Activated naive CD4-positive, alpha-beta T cell treated with anti-CD3 and anti-CD28 coated beads, Interleukin-2, amount 50 U/mL, for 72 hours (primary cell): ENCODE measurements at regions not wholly inside any gene's neighbourhood (a gene's known extent, or its start where the extent isn't known, plus 50 kb on each side); places are given as distances from the start of the nearest gene placed in this dataset.
"Not testable (repeated sequence)": the region's sequence is repeated elsewhere in the genome, so short reads cannot be mapped to it uniquely, and the experiment has no call there.

Source experiments
- ATAC-seq, 2 donors: fragments of 150-1000 bp; cut with Tn5 transposase; 2 replicates each; pipeline ENCODE4 v1.10.0; 2021; ENCODE audit warnings: mild to moderate bottlenecking in 2 of 2, moderate library complexity in 2 of 2
- DNase-seq, 2 donors: peaks; one replicate each; pipeline ENCODE4 v3.0.0; 2021 to 2022; ENCODE audit warnings: low spot score in 2 of 2
- H3K27ac Mint-ChIP-seq, 2 donors: one replicate each; pipeline ENCODE4 v1.8.0; 2022; ENCODE audit warnings: mild to moderate bottlenecking in 2 of 2, mixed read lengths in 2 of 2
- H3K36me3 Mint-ChIP-seq, 2 donors: one replicate each; pipeline ENCODE4 v1.8.0; 2022; ENCODE audit warnings: mixed read lengths in 2 of 2
- H3K9me3 Mint-ChIP-seq, 2 donors: one replicate each; pipeline ENCODE4 v1.8.0; 2022; ENCODE audit warnings: mixed read lengths in 2 of 2

- H3K9me3 Mint-ChIP-seq, DNase-seq, H3K27ac Mint-ChIP-seq, ATAC-seq, H3K36me3 Mint-ChIP-seq: not testable (repeated sequence)
Measured at GRCh38 chrX:115840729-115841409, 279.9 kb downstream of the PLS3 start.

GRCh38 chrX:115850986-115851385, 290.0 kb downstream of the PLS3 start:
- H3K36me3 Mint-ChIP-seq, H3K27ac Mint-ChIP-seq, DNase-seq, H3K9me3 Mint-ChIP-seq, ATAC-seq: not testable (repeated sequence)

- not testable (repeated sequence) for H3K9me3 Mint-ChIP-seq, DNase-seq, H3K27ac Mint-ChIP-seq, ATAC-seq, H3K36me3 Mint-ChIP-seq
Measured at GRCh38 chrX:115853260-115853659, 292.3 kb downstream of the PLS3 start.

GRCh38 chrX:115881170-115881569, 289.4 kb upstream of the AGTR2 start:
- not testable (repeated sequence) for H3K27ac Mint-ChIP-seq, ATAC-seq, DNase-seq, H3K9me3 Mint-ChIP-seq, H3K36me3 Mint-ChIP-seq

GRCh38 chrX:115884121-115884520, 286.4 kb upstream of the AGTR2 start:
- not testable (repeated sequence) for H3K36me3 Mint-ChIP-seq, DNase-seq, ATAC-seq, H3K9me3 Mint-ChIP-seq, H3K27ac Mint-ChIP-seq

GRCh38 chrX:115888041-115888440, 282.5 kb upstream of the AGTR2 start:
- ATAC-seq, H3K9me3 Mint-ChIP-seq, H3K36me3 Mint-ChIP-seq, H3K27ac Mint-ChIP-seq, DNase-seq: not testable (repeated sequence)

GRCh38 chrX:115888519-115888918, 282.0 kb upstream of the AGTR2 start:
- not testable (repeated sequence) for DNase-seq, H3K9me3 Mint-ChIP-seq, H3K36me3 Mint-ChIP-seq, ATAC-seq, H3K27ac Mint-ChIP-seq

- H3K27ac Mint-ChIP-seq = no peak overlapping the region
- DNase-seq (no peak), ATAC-seq (no peak)
- no peaks in the 10 kb centered on the region for H3K36me3 Mint-ChIP-seq
- H3K9me3 Mint-ChIP-seq = no peaks in the 10 kb centered on the region
Measured at GRCh38 chrX:115889121-115889890, 281.2 kb upstream of the AGTR2 start.

- H3K27ac Mint-ChIP-seq = no peak overlapping the region
- no peaks in the 10 kb centered on the region for H3K36me3 Mint-ChIP-seq
- DNase-seq (no peak), ATAC-seq (no peak)
- H3K9me3 Mint-ChIP-seq = no peaks in the 10 kb centered on the region
Measured at GRCh38 chrX:115892056-115892708, 278.4 kb upstream of the AGTR2 start.

GRCh38 chrX:115892787-115893671, 277.5 kb upstream of the AGTR2 start:
- ATAC-seq (no peak), DNase-seq (no peak)
- H3K9me3 Mint-ChIP-seq = no peaks in the 10 kb centered on the region
- no peaks in the 10 kb centered on the region for H3K36me3 Mint-ChIP-seq
- H3K27ac Mint-ChIP-seq = no peak overlapping the region

- DNase-seq = no peak
Measured at GRCh38 chrX:115894087-115894486, 276.5 kb upstream of the AGTR2 start.

GRCh38 chrX:115895678-115896329, 274.7 kb upstream of the AGTR2 start:
- Mint-ChIP-seq H3K27ac (no peak overlapping the region), H3K9me3 (no peaks in the 10 kb centered on the region), H3K36me3 (no peaks in the 10 kb centered on the region)
- DNase-seq = no peak
- ATAC-seq = no peak

More at GRCh38 chrX:115894087-115894486, 276.5 kb upstream of the AGTR2 start:
- Mint-ChIP-seq H3K9me3 (no peaks in the 10 kb centered on the region), H3K27ac (no peak overlapping the region), H3K36me3 (no peaks in the 10 kb centered on the region)
- ATAC-seq = no peak

GRCh38 chrX:115896362-115896761, 274.2 kb upstream of the AGTR2 start:
- ATAC-seq = no peak
- Mint-ChIP-seq H3K27ac (no peak overlapping the region), H3K9me3 (no peaks in the 10 kb centered on the region), H3K36me3 (no peaks in the 10 kb centered on the region)
- DNase-seq = no peak

- Mint-ChIP-seq H3K9me3 (no peaks in the 10 kb centered on the region), H3K36me3 (no peaks in the 10 kb centered on the region), H3K27ac (no peak overlapping the region)
- ATAC-seq (no peak), DNase-seq (no peak)
Measured at GRCh38 chrX:115897956-115898355, 272.6 kb upstream of the AGTR2 start.

- no peaks in the 10 kb centered on the region for H3K36me3 Mint-ChIP-seq
- DNase-seq (no peak), ATAC-seq (no peak)
- H3K27ac Mint-ChIP-seq = no peak overlapping the region
- no peaks in the 10 kb centered on the region for H3K9me3 Mint-ChIP-seq
Measured at GRCh38 chrX:115898382-115899001, 272.1 kb upstream of the AGTR2 start.

GRCh38 chrX:115900425-115900824, 270.1 kb upstream of the AGTR2 start:
- DNase-seq (no peak), ATAC-seq (no peak)
- Mint-ChIP-seq H3K9me3 (no peaks in the 10 kb centered on the region), H3K27ac (no peak overlapping the region), H3K36me3 (no peaks in the 10 kb centered on the region)
